Panc1 (cell line): ENCODE measurements at regions not wholly inside any gene's neighbourhood (a gene's known extent, or its start where the extent isn't known, plus 50 kb on each side); places are given as distances from the start of the nearest gene placed in this dataset.

ENCODE experiments used
- POLR2AphosphoS5 ChIP-seq: IDR thresholded peaks from 2 replicates; pipeline ENCODE4 v1.6.1; 2012; ENCODE audit warnings: mild to moderate bottlenecking, low read depth, low read length, moderate library complexity
- TF ChIP-seq, protein P1 (sequence below): fragments of 450-650 bp; IDR thresholded peaks from 2 replicates; pipeline ENCODE4 v1.5.1; 2017; ENCODE audit warnings: mild to moderate bottlenecking

DNA sequence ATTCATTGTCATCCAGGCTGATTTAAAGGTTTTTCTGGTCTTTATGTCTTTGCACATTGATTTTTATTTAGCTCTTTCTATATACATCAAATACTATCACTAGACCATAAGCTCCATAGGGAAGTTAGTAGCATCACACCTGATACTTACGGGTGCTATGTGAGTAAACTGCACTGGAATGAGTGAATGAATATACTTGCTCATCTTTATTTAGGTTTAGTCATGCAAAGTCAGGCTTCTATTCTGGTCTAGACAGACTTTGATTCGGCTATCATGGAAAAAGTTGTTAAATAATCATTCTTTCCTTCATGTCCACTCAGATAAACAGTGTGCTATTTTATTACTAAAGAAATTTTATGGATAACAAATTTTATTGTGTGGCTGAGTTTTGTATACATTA is 457.8 kb upstream of the PCDH7 start:
- TF ChIP-seq, protein P1, sequence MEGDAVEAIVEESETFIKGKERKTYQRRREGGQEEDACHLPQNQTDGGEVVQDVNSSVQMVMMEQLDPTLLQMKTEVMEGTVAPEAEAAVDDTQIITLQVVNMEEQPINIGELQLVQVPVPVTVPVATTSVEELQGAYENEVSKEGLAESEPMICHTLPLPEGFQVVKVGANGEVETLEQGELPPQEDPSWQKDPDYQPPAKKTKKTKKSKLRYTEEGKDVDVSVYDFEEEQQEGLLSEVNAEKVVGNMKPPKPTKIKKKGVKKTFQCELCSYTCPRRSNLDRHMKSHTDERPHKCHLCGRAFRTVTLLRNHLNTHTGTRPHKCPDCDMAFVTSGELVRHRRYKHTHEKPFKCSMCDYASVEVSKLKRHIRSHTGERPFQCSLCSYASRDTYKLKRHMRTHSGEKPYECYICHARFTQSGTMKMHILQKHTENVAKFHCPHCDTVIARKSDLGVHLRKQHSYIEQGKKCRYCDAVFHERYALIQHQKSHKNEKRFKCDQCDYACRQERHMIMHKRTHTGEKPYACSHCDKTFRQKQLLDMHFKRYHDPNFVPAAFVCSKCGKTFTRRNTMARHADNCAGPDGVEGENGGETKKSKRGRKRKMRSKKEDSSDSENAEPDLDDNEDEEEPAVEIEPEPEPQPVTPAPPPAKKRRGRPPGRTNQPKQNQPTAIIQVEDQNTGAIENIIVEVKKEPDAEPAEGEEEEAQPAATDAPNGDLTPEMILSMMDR = no peak
- TF ChIP-seq POLR2AphosphoS5 = no peak
